H1 (cell line): ENCODE measurements at regions not wholly inside any gene's neighbourhood (a gene's known extent, or its start where the extent isn't known, plus 50 kb on each side); places are given as distances from the start of the nearest gene placed in this dataset.

Source experiments
- CHD1 ChIP-seq: IDR thresholded peaks from 2 replicates; pipeline ENCODE4 v1.6.1; 2012; ENCODE audit warnings: low read depth, low read length, improper control_type of control experiment
- CHD2 ChIP-seq: IDR thresholded peaks from 2 replicates; pipeline ENCODE4 v1.6.1; 2012; ENCODE audit warnings: low read length, improper control_type of control experiment
- FOSL1 ChIP-seq: IDR thresholded peaks from 2 replicates; pipeline ENCODE4 v1.6.1; 2011; ENCODE audit warnings: mild to moderate bottlenecking, low read depth, low read length, moderate library complexity; ENCODE audit not compliant: insufficient read depth
- PHF8 ChIP-seq: fragments of 200-600 bp; sonication (generic); conservative IDR thresholded peaks from 2 replicates; pipeline ENCODE4 v1.7.1; 2012; ENCODE audit warnings: low read depth, mild to moderate bottlenecking, inconsistent platforms, low read length, moderate library complexity
- POLR2AphosphoS5 ChIP-seq: IDR thresholded peaks from 2 replicates; pipeline ENCODE4 v1.6.1; 2011; ENCODE audit warnings: low read depth, low read length
- RAD21 ChIP-seq, 2 experiments: IDR thresholded peaks in 1 of 2; conservative IDR thresholded peaks in 1 of 2; 2 replicates each; pipeline ENCODE4 v1.6.1; 2011; ENCODE audit warnings: low read depth in 2 of 2, low read length in 2 of 2, improper control_type of control experiment in 1 of 2, inconsistent platforms in 1 of 2, mild to moderate bottlenecking in 1 of 2, moderate library complexity in 1 of 2
- RXRA ChIP-seq: IDR thresholded peaks from 2 replicates; pipeline ENCODE4 v1.6.1; 2011; ENCODE audit warnings: low read depth, mild to moderate bottlenecking, low read length, moderate library complexity; ENCODE audit not compliant: insufficient read depth
- SIX5 ChIP-seq: IDR thresholded peaks from 2 replicates; pipeline ENCODE4 v1.6.1; 2011; ENCODE audit warnings: mild to moderate bottlenecking, low read depth, low read length
- SP2 ChIP-seq: IDR thresholded peaks from 2 replicates; pipeline ENCODE4 v1.6.1; 2012; ENCODE audit warnings: mild to moderate bottlenecking, low read length, inconsistent platforms
- SP4 ChIP-seq: IDR thresholded peaks from 2 replicates; pipeline ENCODE4 v1.6.1; 2012; ENCODE audit warnings: low read length, inconsistent platforms
- SRF ChIP-seq: IDR thresholded peaks from 2 replicates; pipeline ENCODE4 v1.6.1; 2011; ENCODE audit warnings: mild to moderate bottlenecking, low read depth, low read length, moderate library complexity
- TAF1 ChIP-seq: IDR thresholded peaks from 2 replicates; pipeline ENCODE4 v1.6.1; 2011; ENCODE audit warnings: mild to moderate bottlenecking, low read depth, low read length
- TCF12 ChIP-seq: IDR thresholded peaks from 2 replicates; pipeline ENCODE4 v1.6.1; 2011; ENCODE audit warnings: low read depth, mild to moderate bottlenecking, low read length
- TF ChIP-seq, protein P1 (sequence below): fragments of 300-600 bp; sonication (generic); IDR thresholded peaks from 2 replicates; pipeline ENCODE4 v1.7.1; 2012; ENCODE audit warnings: low read length, moderate library complexity, mild to moderate bottlenecking, inconsistent platforms; ENCODE audit not compliant: insufficient replicate concordance

DNA sequence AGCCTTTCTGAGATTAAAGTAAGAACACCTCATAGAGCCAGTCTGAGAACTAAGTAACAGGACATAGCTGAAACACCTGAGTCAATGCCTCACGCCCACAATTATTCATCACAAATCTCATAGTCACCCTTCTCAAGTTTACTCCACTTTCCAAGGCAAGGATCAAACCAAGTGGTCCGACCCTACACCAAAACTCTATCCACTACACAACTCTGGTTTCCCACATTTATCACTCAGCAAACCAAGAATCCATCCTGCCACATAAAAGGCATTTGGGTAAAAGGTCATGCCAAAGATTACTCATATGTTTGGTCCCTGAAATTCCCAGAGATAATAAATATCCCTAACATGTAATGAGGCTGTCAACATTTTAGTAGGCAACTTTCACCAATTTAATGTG is 144.1 kb downstream of the RPAP3 start (continued):
- TF ChIP-seq, protein P1, sequence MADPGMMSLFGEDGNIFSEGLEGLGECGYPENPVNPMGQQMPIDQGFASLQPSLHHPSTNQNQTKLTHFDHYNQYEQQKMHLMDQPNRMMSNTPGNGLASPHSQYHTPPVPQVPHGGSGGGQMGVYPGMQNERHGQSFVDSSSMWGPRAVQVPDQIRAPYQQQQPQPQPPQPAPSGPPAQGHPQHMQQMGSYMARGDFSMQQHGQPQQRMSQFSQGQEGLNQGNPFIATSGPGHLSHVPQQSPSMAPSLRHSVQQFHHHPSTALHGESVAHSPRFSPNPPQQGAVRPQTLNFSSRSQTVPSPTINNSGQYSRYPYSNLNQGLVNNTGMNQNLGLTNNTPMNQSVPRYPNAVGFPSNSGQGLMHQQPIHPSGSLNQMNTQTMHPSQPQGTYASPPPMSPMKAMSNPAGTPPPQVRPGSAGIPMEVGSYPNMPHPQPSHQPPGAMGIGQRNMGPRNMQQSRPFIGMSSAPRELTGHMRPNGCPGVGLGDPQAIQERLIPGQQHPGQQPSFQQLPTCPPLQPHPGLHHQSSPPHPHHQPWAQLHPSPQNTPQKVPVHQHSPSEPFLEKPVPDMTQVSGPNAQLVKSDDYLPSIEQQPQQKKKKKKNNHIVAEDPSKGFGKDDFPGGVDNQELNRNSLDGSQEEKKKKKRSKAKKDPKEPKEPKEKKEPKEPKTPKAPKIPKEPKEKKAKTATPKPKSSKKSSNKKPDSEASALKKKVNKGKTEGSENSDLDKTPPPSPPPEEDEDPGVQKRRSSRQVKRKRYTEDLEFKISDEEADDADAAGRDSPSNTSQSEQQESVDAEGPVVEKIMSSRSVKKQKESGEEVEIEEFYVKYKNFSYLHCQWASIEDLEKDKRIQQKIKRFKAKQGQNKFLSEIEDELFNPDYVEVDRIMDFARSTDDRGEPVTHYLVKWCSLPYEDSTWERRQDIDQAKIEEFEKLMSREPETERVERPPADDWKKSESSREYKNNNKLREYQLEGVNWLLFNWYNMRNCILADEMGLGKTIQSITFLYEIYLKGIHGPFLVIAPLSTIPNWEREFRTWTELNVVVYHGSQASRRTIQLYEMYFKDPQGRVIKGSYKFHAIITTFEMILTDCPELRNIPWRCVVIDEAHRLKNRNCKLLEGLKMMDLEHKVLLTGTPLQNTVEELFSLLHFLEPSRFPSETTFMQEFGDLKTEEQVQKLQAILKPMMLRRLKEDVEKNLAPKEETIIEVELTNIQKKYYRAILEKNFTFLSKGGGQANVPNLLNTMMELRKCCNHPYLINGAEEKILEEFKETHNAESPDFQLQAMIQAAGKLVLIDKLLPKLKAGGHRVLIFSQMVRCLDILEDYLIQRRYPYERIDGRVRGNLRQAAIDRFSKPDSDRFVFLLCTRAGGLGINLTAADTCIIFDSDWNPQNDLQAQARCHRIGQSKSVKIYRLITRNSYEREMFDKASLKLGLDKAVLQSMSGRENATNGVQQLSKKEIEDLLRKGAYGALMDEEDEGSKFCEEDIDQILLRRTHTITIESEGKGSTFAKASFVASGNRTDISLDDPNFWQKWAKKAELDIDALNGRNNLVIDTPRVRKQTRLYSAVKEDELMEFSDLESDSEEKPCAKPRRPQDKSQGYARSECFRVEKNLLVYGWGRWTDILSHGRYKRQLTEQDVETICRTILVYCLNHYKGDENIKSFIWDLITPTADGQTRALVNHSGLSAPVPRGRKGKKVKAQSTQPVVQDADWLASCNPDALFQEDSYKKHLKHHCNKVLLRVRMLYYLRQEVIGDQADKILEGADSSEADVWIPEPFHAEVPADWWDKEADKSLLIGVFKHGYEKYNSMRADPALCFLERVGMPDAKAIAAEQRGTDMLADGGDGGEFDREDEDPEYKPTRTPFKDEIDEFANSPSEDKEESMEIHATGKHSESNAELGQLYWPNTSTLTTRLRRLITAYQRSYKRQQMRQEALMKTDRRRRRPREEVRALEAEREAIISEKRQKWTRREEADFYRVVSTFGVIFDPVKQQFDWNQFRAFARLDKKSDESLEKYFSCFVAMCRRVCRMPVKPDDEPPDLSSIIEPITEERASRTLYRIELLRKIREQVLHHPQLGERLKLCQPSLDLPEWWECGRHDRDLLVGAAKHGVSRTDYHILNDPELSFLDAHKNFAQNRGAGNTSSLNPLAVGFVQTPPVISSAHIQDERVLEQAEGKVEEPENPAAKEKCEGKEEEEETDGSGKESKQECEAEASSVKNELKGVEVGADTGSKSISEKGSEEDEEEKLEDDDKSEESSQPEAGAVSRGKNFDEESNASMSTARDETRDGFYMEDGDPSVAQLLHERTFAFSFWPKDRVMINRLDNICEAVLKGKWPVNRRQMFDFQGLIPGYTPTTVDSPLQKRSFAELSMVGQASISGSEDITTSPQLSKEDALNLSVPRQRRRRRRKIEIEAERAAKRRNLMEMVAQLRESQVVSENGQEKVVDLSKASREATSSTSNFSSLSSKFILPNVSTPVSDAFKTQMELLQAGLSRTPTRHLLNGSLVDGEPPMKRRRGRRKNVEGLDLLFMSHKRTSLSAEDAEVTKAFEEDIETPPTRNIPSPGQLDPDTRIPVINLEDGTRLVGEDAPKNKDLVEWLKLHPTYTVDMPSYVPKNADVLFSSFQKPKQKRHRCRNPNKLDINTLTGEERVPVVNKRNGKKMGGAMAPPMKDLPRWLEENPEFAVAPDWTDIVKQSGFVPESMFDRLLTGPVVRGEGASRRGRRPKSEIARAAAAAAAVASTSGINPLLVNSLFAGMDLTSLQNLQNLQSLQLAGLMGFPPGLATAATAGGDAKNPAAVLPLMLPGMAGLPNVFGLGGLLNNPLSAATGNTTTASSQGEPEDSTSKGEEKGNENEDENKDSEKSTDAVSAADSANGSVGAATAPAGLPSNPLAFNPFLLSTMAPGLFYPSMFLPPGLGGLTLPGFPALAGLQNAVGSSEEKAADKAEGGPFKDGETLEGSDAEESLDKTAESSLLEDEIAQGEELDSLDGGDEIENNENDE = no peak
- TF ChIP-seq SP2 (no peak), POLR2AphosphoS5 (no peak), TAF1 (no peak), PHF8 (no peak), CHD2 (no peak), SRF (no peak), FOSL1 (no peak), RAD21 (IDR thresholded peaks at IDR 0.05 in 1 of 2, conservative IDR thresholded peaks at IDR 0.05 in 1 of 2; ENCODE audit: low read depth in 2 of 2, low read length in 2 of 2) (no peak), CHD1 (no peak), SIX5 (no peak), SP4 (no peak), RXRA (no peak), TCF12 (no peak)
